ENCODE measurements at regions not wholly inside any gene's neighbourhood (a gene's known extent, or its start where the extent isn't known, plus 50 kb on each side); places are given as distances from the start of the nearest gene placed in this dataset.

DNA sequence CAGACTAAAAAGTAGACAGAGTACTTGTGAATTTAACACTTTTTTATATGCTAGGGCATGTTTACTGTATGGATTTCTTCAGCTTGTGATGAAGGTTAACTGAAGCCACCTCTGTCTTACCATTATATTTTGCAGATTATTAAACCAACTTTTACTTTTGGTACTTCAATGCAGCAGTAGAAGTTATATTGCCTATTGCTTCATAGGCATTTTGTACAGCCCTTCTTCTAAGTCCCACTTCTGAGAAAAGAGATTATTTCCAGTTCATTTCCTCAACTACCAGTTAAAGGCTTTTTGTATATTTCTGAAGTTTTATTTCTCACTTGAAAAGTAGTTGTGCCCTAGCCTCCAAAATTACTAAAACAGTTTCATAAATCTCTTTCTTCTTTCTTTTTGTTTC, 151.7 kb upstream of the FOXN2 start:
- no peak for ATAC-seq (replicated peaks in 1 of 4)
- H3K36me3 Mint-ChIP-seq, result peaks cover 11% of the 10 kb centered on the region
- H3K27me3 ChIP-seq (replicated peaks in 1 of 2; ENCODE audit: control insufficient read depth in 2 of 2, extremely low read depth in 1 of 2, insufficient read depth in 2 of 2, low read length in 1 of 2), result no peaks in the 10 kb centered on the region
- H3K4me3 Mint-ChIP-seq, result no peak overlapping the region
- POLR2A ChIA-PET, result no interaction called here
- no peaks in the 10 kb centered on the region for H3K36me3 ChIP-seq (ENCODE audit: control insufficient read depth in 2 of 2, extremely low read depth in 1 of 2, insufficient read depth in 1 of 2, low read length in 1 of 2)
- no peak overlapping the region for H3K27ac ChIP-seq (ENCODE audit: low read length)
- H3K27me3 Mint-ChIP-seq, result peaks cover 0 to 4% of the 10 kb centered on the region in 2 donors
- no peak for DNase-seq
- H3K4me1 Mint-ChIP-seq, result no peaks in the 10 kb centered on the region
- no peak overlapping the region for H3K27ac Mint-ChIP-seq
- no peak overlapping the region for H3K4me3 ChIP-seq (ENCODE audit: control insufficient read depth in 1 of 2, extremely low read depth in 1 of 2, low read length in 1 of 2)
- no peaks in the 10 kb centered on the region for H3K4me1 ChIP-seq (ENCODE audit: control insufficient read depth in 1 of 2, extremely low read depth in 1 of 2, insufficient read depth in 2 of 2, low read length in 2 of 2)
- H3K9me3 Mint-ChIP-seq, result peaks cover 12 to 36% (median 22%) of the 10 kb centered on the region in 3 donors
- no peaks in the 10 kb centered on the region for H3K9me3 ChIP-seq
- CTCF ChIA-PET, result no interaction called here

DNA sequence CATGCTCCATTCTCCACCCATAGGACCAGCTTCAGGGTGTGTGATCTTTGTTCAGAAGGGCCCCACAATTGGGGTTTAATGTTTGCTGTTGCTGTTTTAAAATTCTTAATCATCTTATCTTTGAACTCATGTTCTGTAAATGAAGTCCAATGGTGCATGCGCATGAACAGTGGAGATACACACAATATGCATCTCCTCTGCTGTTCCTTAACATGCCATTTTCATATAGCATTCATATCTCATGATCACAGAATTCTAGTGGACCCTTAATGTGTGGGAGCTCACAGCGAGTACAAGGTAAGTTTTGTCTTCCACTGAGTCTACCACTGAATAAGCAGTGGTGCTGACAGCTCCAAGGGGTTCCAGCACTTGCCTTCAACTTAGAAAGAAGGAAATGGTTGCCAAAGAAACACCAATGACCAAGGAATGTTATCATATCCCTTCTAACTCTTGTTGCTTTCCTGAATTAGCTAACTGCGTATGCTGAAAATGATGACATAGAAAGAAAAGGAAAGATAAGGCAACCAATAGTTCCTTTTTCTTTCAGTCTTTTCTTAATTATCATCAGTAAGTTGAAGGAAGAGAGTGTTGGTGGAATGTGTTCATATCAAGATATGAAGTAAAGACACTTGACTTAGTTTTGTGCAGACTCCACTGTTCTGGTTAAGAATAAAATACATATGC, 149.3 kb upstream of the FOXN2 start:
- Mint-ChIP-seq H3K36me3 (peaks cover 7% of the 10 kb centered on the region), H3K9me3 (peaks cover 7 to 17% (median 15%) of the 10 kb centered on the region in 3 donors), H3K27me3 (peaks cover 0 to 1% of the 10 kb centered on the region in 2 donors), H3K4me3 (no peak overlapping the region), H3K27ac (no peak overlapping the region), H3K4me1 (no peaks in the 10 kb centered on the region)
- WGBS (ENCODE audit: insufficient coverage), result no CpG with 5 or more reads among the region's 3 CpGs
- Histone ChIP-seq H3K27me3 (replicated peaks in 1 of 2; ENCODE audit: control insufficient read depth in 2 of 2, extremely low read depth in 1 of 2, insufficient read depth in 2 of 2, low read length in 1 of 2) (no peaks in the 10 kb centered on the region), H3K4me3 (ENCODE audit: control insufficient read depth in 1 of 2, extremely low read depth in 1 of 2, low read length in 1 of 2) (no peak overlapping the region), H3K36me3 (ENCODE audit: control insufficient read depth in 2 of 2, extremely low read depth in 1 of 2, insufficient read depth in 1 of 2, low read length in 1 of 2) (no peaks in the 10 kb centered on the region), H3K27ac (ENCODE audit: low read length) (no peak overlapping the region), H3K4me1 (ENCODE audit: control insufficient read depth in 1 of 2, extremely low read depth in 1 of 2, insufficient read depth in 2 of 2, low read length in 2 of 2) (no peaks in the 10 kb centered on the region), H3K9me3 (no peaks in the 10 kb centered on the region)
- ChIA-PET CTCF (no interaction called here), POLR2A (no interaction called here)
- DNase-seq, result no peak
- no peak for ATAC-seq (replicated peaks in 1 of 4)

DNA sequence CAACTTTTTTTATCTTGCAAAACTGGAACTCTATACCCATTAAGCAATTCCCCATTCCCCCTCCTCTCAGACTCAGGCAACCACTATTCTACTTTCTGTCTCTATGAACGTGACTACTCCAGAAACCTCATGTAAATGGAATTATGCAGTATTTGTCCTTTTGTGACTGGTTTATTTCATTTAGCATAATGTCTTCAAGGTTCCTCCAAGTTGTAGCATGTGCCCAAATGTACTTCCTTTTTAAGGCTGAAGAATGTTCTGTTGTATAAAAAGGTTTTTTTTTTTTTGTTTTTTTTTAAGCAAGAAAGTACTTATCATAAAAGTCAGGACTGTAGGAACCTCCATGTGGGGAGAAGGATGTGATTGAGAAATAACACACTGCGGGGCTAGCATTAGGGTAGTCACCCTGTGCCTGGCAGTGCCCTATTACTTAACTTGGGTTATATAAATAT, 145.3 kb upstream of the FOXN2 start:
- no peak overlapping the region for H3K27ac Mint-ChIP-seq
- Histone ChIP-seq H3K36me3 (ENCODE audit: control insufficient read depth in 2 of 2, extremely low read depth in 1 of 2, insufficient read depth in 1 of 2, low read length in 1 of 2) (no peaks in the 10 kb centered on the region), H3K27me3 (replicated peaks in 1 of 2; ENCODE audit: control insufficient read depth in 2 of 2, extremely low read depth in 1 of 2, insufficient read depth in 2 of 2, low read length in 1 of 2) (peaks cover 0 to 5% of the 10 kb centered on the region in 2 experiments), H3K4me1 (ENCODE audit: control insufficient read depth in 1 of 2, extremely low read depth in 1 of 2, insufficient read depth in 2 of 2, low read length in 2 of 2) (no peaks in the 10 kb centered on the region), H3K9me3 (no peaks in the 10 kb centered on the region), H3K27ac (ENCODE audit: low read length) (no peak overlapping the region), H3K4me3 (ENCODE audit: control insufficient read depth in 1 of 2, extremely low read depth in 1 of 2, low read length in 1 of 2) (no peak overlapping the region)
- no peaks in the 10 kb centered on the region for H3K4me1 Mint-ChIP-seq
- peaks cover 7% of the 10 kb centered on the region for H3K36me3 Mint-ChIP-seq
- ATAC-seq (replicated peaks in 1 of 4) (no peak), DNase-seq (no peak)
- ChIA-PET CTCF (no interaction called here), POLR2A (no interaction called here)
- H3K9me3 Mint-ChIP-seq, result peaks cover 7 to 17% (median 15%) of the 10 kb centered on the region in 3 donors
- H3K4me3 Mint-ChIP-seq, result no peak overlapping the region
- WGBS (ENCODE audit: insufficient coverage), result no CpG with 5 or more reads among the region's 2 CpGs
- peaks cover 0 to 1% of the 10 kb centered on the region in 2 donors for H3K27me3 Mint-ChIP-seq

DNA sequence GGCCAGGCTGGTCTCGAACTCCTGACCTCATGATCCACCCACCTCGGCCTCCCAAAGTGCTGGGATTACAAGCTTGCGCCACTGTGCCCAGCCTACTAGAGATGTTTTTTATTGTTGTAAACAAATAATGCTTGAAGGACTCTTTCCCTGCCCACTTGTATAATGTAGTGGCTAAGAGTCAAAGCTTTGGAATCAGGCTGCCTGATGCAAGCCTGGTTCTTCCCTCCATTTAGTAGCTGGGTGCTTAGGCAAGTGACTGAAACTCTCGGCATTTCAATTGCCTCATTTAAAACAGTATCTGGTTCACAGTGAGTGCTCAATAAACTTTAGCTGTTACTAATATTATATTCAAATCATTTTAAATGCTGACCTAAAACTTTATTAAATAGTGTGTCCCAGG, 144.2 kb upstream of the FOXN2 start:
- H3K4me3 Mint-ChIP-seq, result no peak overlapping the region
- Histone ChIP-seq H3K4me1 (ENCODE audit: control insufficient read depth in 1 of 2, extremely low read depth in 1 of 2, insufficient read depth in 2 of 2, low read length in 2 of 2) (no peaks in the 10 kb centered on the region), H3K4me3 (ENCODE audit: control insufficient read depth in 1 of 2, extremely low read depth in 1 of 2, low read length in 1 of 2) (no peak overlapping the region), H3K9me3 (no peaks in the 10 kb centered on the region), H3K27me3 (replicated peaks in 1 of 2; ENCODE audit: control insufficient read depth in 2 of 2, extremely low read depth in 1 of 2, insufficient read depth in 2 of 2, low read length in 1 of 2) (peaks cover 0 to 5% of the 10 kb centered on the region in 2 experiments), H3K27ac (ENCODE audit: low read length) (no peak overlapping the region), H3K36me3 (ENCODE audit: control insufficient read depth in 2 of 2, extremely low read depth in 1 of 2, insufficient read depth in 1 of 2, low read length in 1 of 2) (no peaks in the 10 kb centered on the region)
- ChIA-PET POLR2A (no interaction called here), CTCF (no interaction called here)
- H3K36me3 Mint-ChIP-seq, result peaks cover 7% of the 10 kb centered on the region
- H3K9me3 Mint-ChIP-seq, result peaks cover 7 to 17% (median 15%) of the 10 kb centered on the region in 3 donors
- H3K27ac Mint-ChIP-seq, result no peak overlapping the region
- no peak for ATAC-seq (replicated peaks in 1 of 4)
- no peaks in the 10 kb centered on the region for H3K4me1 Mint-ChIP-seq
- WGBS (ENCODE audit: insufficient coverage), result no CpG with 5 or more reads among the region's 4 CpGs
- H3K27me3 Mint-ChIP-seq, result peaks cover 0 to 1% of the 10 kb centered on the region in 2 donors
- DNase-seq, result no peak

DNA sequence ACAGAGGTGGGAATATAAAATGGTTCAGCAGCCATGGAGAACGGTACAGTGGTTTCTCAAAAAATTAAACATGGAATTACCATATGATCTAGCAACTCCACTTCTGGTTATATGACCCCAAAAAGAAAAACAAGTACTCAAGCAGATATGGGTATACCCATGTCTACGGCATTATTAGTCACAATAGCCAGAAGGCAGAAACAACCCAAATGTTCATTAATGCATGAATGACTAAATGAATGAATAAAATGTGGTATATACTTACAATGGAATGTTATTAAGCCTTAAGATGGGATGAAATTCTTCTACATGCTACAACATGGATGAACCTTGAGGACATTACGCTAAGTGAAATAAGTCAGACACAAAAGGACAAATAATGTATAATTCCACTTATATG, 141.3 kb upstream of the FOXN2 start:
- no peak overlapping the region for H3K27ac Mint-ChIP-seq
- no peaks in the 10 kb centered on the region for H3K4me1 Mint-ChIP-seq
- no peaks in the 10 kb centered on the region for H3K27me3 Mint-ChIP-seq
- H3K9me3 Mint-ChIP-seq, result no peaks in the 10 kb centered on the region
- H3K27me3 ChIP-seq (replicated peaks in 1 of 2; ENCODE audit: control insufficient read depth in 2 of 2, extremely low read depth in 1 of 2, insufficient read depth in 2 of 2, low read length in 1 of 2), result peaks cover 0 to 5% of the 10 kb centered on the region in 2 experiments
- ATAC-seq (replicated peaks in 1 of 4), result no peak
- CTCF ChIA-PET, result no interaction called here
- no peak for DNase-seq
- POLR2A ChIA-PET, result no interaction called here
- no peaks in the 10 kb centered on the region for H3K4me1 ChIP-seq (ENCODE audit: control insufficient read depth in 1 of 2, extremely low read depth in 1 of 2, insufficient read depth in 2 of 2, low read length in 2 of 2)
- no peaks in the 10 kb centered on the region for H3K9me3 ChIP-seq
- no CpG with 5 or more reads among the region's 3 CpGs for WGBS (ENCODE audit: insufficient coverage)
- no peak overlapping the region for H3K4me3 Mint-ChIP-seq
- H3K4me3 ChIP-seq (ENCODE audit: control insufficient read depth in 1 of 2, extremely low read depth in 1 of 2, low read length in 1 of 2), result no peak overlapping the region
- no peak overlapping the region for H3K27ac ChIP-seq (ENCODE audit: low read length)
- no peaks in the 10 kb centered on the region for H3K36me3 ChIP-seq (ENCODE audit: control insufficient read depth in 2 of 2, extremely low read depth in 1 of 2, insufficient read depth in 1 of 2, low read length in 1 of 2)
- no peaks in the 10 kb centered on the region for H3K36me3 Mint-ChIP-seq

DNA sequence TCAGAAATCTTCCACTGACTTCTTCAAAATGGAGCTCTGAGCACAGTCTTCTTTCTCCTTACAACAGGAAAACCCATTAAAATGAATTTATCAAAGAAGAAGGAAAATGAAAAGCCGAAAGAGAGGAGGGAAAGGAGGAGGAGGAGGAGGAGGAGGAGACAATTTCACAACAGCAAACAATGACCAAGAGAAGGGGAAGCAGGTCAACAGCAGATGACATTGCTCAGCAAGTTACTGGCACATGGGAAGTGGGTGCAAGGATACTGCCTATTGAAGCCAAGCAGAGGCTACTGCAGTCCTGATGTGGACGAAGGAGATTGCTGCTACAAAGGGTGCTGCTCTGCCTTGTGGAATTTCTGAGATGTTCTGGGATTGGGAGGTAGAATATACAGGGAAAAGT, 140.0 kb upstream of the FOXN2 start:
- H3K36me3 ChIP-seq (ENCODE audit: control insufficient read depth in 2 of 2, extremely low read depth in 1 of 2, insufficient read depth in 1 of 2, low read length in 1 of 2), result no peaks in the 10 kb centered on the region
- H3K4me3 ChIP-seq (ENCODE audit: control insufficient read depth in 1 of 2, extremely low read depth in 1 of 2, low read length in 1 of 2), result no peak overlapping the region
- Mint-ChIP-seq H3K4me3 (no peak overlapping the region), H3K9me3 (no peaks in the 10 kb centered on the region), H3K36me3 (no peaks in the 10 kb centered on the region), H3K27me3 (no peaks in the 10 kb centered on the region), H3K4me1 (no peaks in the 10 kb centered on the region), H3K27ac (no peak overlapping the region)
- H3K27me3 ChIP-seq (replicated peaks in 1 of 2; ENCODE audit: control insufficient read depth in 2 of 2, extremely low read depth in 1 of 2, insufficient read depth in 2 of 2, low read length in 1 of 2), result peaks cover 0 to 5% of the 10 kb centered on the region in 2 experiments
- CTCF ChIA-PET, result no interaction called here
- no peak for DNase-seq
- ATAC-seq (replicated peaks in 1 of 4), result no peak
- H3K9me3 ChIP-seq, result no peaks in the 10 kb centered on the region
- WGBS (ENCODE audit: insufficient coverage), result 100% methylated on average over 1 of the region's 2 CpGs
- no peak overlapping the region for H3K27ac ChIP-seq (ENCODE audit: low read length)
- POLR2A ChIA-PET, result no interaction called here
- no peaks in the 10 kb centered on the region for H3K4me1 ChIP-seq (ENCODE audit: control insufficient read depth in 1 of 2, extremely low read depth in 1 of 2, insufficient read depth in 2 of 2, low read length in 2 of 2)

DNA sequence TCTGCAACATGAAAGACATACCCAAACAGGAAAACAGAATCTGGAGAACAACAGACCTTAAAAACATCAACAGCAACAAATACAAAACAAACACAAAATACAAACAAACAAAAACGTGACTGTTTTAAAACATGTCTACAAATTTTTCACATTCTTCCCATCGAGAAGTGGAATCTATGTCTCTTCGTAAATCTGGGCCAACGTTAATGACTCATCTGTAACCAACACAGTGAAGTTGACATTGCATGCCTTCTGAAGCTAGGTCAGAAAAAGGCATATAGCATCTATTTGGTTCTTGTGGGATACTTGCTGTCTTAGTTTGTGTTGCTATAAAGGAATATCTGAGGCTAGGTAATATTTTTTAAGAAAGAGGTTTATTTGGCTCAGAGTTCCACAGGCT, 139.2 kb upstream of the FOXN2 start:
- Mint-ChIP-seq H3K4me1 (no peaks in the 10 kb centered on the region), H3K27ac (no peak overlapping the region), H3K27me3 (no peaks in the 10 kb centered on the region), H3K36me3 (no peaks in the 10 kb centered on the region), H3K9me3 (no peaks in the 10 kb centered on the region), H3K4me3 (no peak overlapping the region)
- peaks cover 0 to 5% of the 10 kb centered on the region in 2 experiments for H3K27me3 ChIP-seq (replicated peaks in 1 of 2; ENCODE audit: control insufficient read depth in 2 of 2, extremely low read depth in 1 of 2, insufficient read depth in 2 of 2, low read length in 1 of 2)
- H3K4me1 ChIP-seq (ENCODE audit: control insufficient read depth in 1 of 2, extremely low read depth in 1 of 2, insufficient read depth in 2 of 2, low read length in 2 of 2), result no peaks in the 10 kb centered on the region
- H3K4me3 ChIP-seq (ENCODE audit: control insufficient read depth in 1 of 2, extremely low read depth in 1 of 2, low read length in 1 of 2), result no peak overlapping the region
- no peaks in the 10 kb centered on the region for H3K36me3 ChIP-seq (ENCODE audit: control insufficient read depth in 2 of 2, extremely low read depth in 1 of 2, insufficient read depth in 1 of 2, low read length in 1 of 2)
- H3K27ac ChIP-seq (ENCODE audit: low read length), result no peak overlapping the region
- DNase-seq (no peak), ATAC-seq (replicated peaks in 1 of 4) (no peak)
- CTCF ChIA-PET, result no interaction called here
- H3K9me3 ChIP-seq, result no peaks in the 10 kb centered on the region
- POLR2A ChIA-PET, result no interaction called here
- WGBS (ENCODE audit: insufficient coverage), result 0% methylated on average over 1 of the region's 4 CpGs

All from T-cell (primary cell).